OCI-LY1 (cell line): ENCODE measurements at regions not wholly inside any gene's neighbourhood (a gene's known extent, or its start where the extent isn't known, plus 50 kb on each side); places are given as distances from the start of the nearest gene placed in this dataset.

Experiments
- H2AFZ ChIP-seq: fragments of 200-600 bp; sonication (generic), shearing (Covaris generic); 2 replicates; pipeline ENCODE4 v1.6.0; 2014; ENCODE audit warnings: antibody characterized with exemption, mild to moderate bottlenecking, low read length
- H3F3A ChIP-seq: fragments of 200-600 bp; sonication (generic), shearing (Covaris generic); 2 replicates; pipeline ENCODE4 v1.6.0; 2014; ENCODE audit warnings: mild to moderate bottlenecking, antibody characterized with exemption, low read length, moderate library complexity; ENCODE audit not compliant: insufficient read depth
- H3K27ac ChIP-seq: fragments of 200-600 bp; sonication (generic); 2 replicates; pipeline ENCODE4 v1.5.1; 2014; ENCODE audit warnings: low read length, mixed run types, mild to moderate bottlenecking, low read depth; ENCODE audit not compliant: poor library complexity, severe bottlenecking
- H3K27me3 ChIP-seq: fragments of 200-600 bp; sonication (generic); 2 replicates; pipeline ENCODE4 v1.6.0; 2014; ENCODE audit warnings: antibody characterized with exemption, mild to moderate bottlenecking, low read length, moderate library complexity; ENCODE audit not compliant: insufficient read depth
- H3K36me3 ChIP-seq: fragments of 200-600 bp; sonication (generic); 2 replicates; pipeline ENCODE4 v1.6.1; 2014; ENCODE audit warnings: mild to moderate bottlenecking, antibody characterized with exemption, low read length, moderate library complexity, mixed read lengths; ENCODE audit not compliant: insufficient read depth
- H3K4me1 ChIP-seq: fragments of 200-600 bp; sonication (generic); 2 replicates; pipeline ENCODE4 v1.5.1; 2014; ENCODE audit warnings: mild to moderate bottlenecking, low read length, moderate library complexity; ENCODE audit not compliant: insufficient read depth, severe bottlenecking
- H3K4me2 ChIP-seq: fragments of 200-600 bp; sonication (generic), shearing (Covaris generic); 2 replicates; pipeline ENCODE4 v1.6.1; 2014; ENCODE audit warnings: low read length
- H3K4me3 ChIP-seq: fragments of 200-600 bp; sonication (generic); 2 replicates; pipeline ENCODE4 v1.5.1; 2014; ENCODE audit warnings: low read length, low read depth, mild to moderate bottlenecking, mixed read lengths; ENCODE audit not compliant: poor library complexity, severe bottlenecking
- H3K79me2 ChIP-seq: fragments of 200-600 bp; shearing (Covaris generic); 2 replicates; pipeline ENCODE4 v1.6.1; 2016; ENCODE audit warnings: mixed run types, low read length, mixed read lengths; ENCODE audit not compliant: insufficient read depth
- H3K9ac ChIP-seq: fragments of 200-600 bp; sonication (generic), shearing (Covaris generic); 2 replicates; pipeline ENCODE4 v1.6.1; 2014; ENCODE audit warnings: mild to moderate bottlenecking, low read length, mixed read lengths
- H3K9me2 ChIP-seq: fragments of 200-600 bp; sonication (generic), shearing (Covaris generic); 2 replicates; pipeline ENCODE4 v1.6.1; 2014; ENCODE audit warnings: low read depth, mild to moderate bottlenecking, low read length, mixed read lengths
- H3K9me3 ChIP-seq: fragments of 200-600 bp; shearing (Covaris generic); 2 replicates; pipeline ENCODE4 v1.6.1; 2014; ENCODE audit warnings: low read length, mixed read lengths
- H4K20me1 ChIP-seq: fragments of 200-600 bp; sonication (generic), shearing (Covaris generic); 2 replicates; pipeline ENCODE4 v1.6.0; 2016; ENCODE audit warnings: mild to moderate bottlenecking, low read length; ENCODE audit not compliant: insufficient read depth
- CTCF ChIP-seq: fragments of 200-600 bp; sonication (generic), shearing (Covaris generic); IDR thresholded peaks from 2 replicates; pipeline ENCODE4 v1.5.1; 2017; ENCODE audit warnings: mild to moderate bottlenecking, antibody characterized with exemption, low read length, moderate library complexity, mixed read lengths
- EZH2 ChIP-seq: fragments of 200-600 bp; sonication (generic), shearing (Covaris generic); IDR thresholded peaks from 2 replicates; pipeline ENCODE4 v1.8.0; 2017; ENCODE audit warnings: borderline replicate concordance, mixed run types, mild to moderate bottlenecking, antibody characterized with exemption, low read length, moderate library complexity, mixed read lengths

GRCh38 chr9:135183069-135183468 lies 95.6 kb downstream of the OLFM1 start:
- Histone ChIP-seq H3K4me2 (no peak overlapping the region), H2AFZ (no peak overlapping the region), H3K27me3 (no peaks in the 10 kb centered on the region), H3K27ac (no peak overlapping the region), H3K36me3 (no peaks in the 10 kb centered on the region), H4K20me1 (no peaks in the 10 kb centered on the region), H3K4me3 (no peak overlapping the region), H3F3A (no peaks in the 10 kb centered on the region), H3K4me1 (no peaks in the 10 kb centered on the region), H3K79me2 (no peaks in the 10 kb centered on the region), H3K9me3 (no peaks in the 10 kb centered on the region), H3K9me2 (no peaks in the 10 kb centered on the region), H3K9ac (no peak overlapping the region)
- TF ChIP-seq EZH2 (no peak), CTCF (no peak)

GRCh38 chr9:135183528-135184180 lies 96.2 kb downstream of the OLFM1 start:
- no peak overlapping the region for H3K4me3 ChIP-seq
- no peak overlapping the region for H3K4me2 ChIP-seq
- H3K27ac ChIP-seq: no peak overlapping the region
- no peaks in the 10 kb centered on the region for H3K9me2 ChIP-seq
- no peak overlapping the region for H3K9ac ChIP-seq
- no peaks in the 10 kb centered on the region for H3K36me3 ChIP-seq
- H3F3A ChIP-seq: no peaks in the 10 kb centered on the region
- H3K79me2 ChIP-seq: no peaks in the 10 kb centered on the region
- H4K20me1 ChIP-seq: no peaks in the 10 kb centered on the region
- H2AFZ ChIP-seq: no peak overlapping the region
- H3K9me3 ChIP-seq: no peaks in the 10 kb centered on the region
- H3K27me3 ChIP-seq: no peaks in the 10 kb centered on the region
- no peak for TF ChIP-seq CTCF
- TF ChIP-seq EZH2: no peak
- H3K4me1 ChIP-seq: no peaks in the 10 kb centered on the region

GRCh38 chr9:135184181-135185053 lies 96.9 kb downstream of the OLFM1 start:
- no peaks in the 10 kb centered on the region for H3K9me2 ChIP-seq
- no peaks in the 10 kb centered on the region for H3K9me3 ChIP-seq
- no peaks in the 10 kb centered on the region for H3K27me3 ChIP-seq

More at GRCh38 chr9:135184181-135185053, 96.9 kb downstream of the OLFM1 start:
- H3K9ac ChIP-seq: no peak overlapping the region
- H3K4me1 ChIP-seq: no peaks in the 10 kb centered on the region
- H3K27ac ChIP-seq: no peak overlapping the region
- no peaks in the 10 kb centered on the region for H3K79me2 ChIP-seq
- TF ChIP-seq EZH2 (no peak), CTCF (no peak)
- H3K36me3 ChIP-seq: no peaks in the 10 kb centered on the region
- no peak overlapping the region for H3K4me3 ChIP-seq
- H3F3A ChIP-seq: no peaks in the 10 kb centered on the region
- H3K4me2 ChIP-seq: no peak overlapping the region
- H2AFZ ChIP-seq: no peak overlapping the region
- no peaks in the 10 kb centered on the region for H4K20me1 ChIP-seq
